IMR-90 (cell line): ENCODE measurements at regions not wholly inside any gene's neighbourhood (a gene's known extent, or its start where the extent isn't known, plus 50 kb on each side); places are given as distances from the start of the nearest gene placed in this dataset.

Experiments
- ATAC-seq: fragments of 200-7000 bp; cut with Tn5 transposase; 2 replicates; pipeline ENCODE4 v1.9.1; 2020; ENCODE audit warnings: low read depth, mild to moderate bottlenecking, moderate library complexity
- BruUV-seq: library from RNA; stranded (reverse); fragments of 400-500 nt; replicated peaks from 2 replicates; lab custom pipeline; 2021; lab: Mats Ljungman, UMichigan
- CTCF ChIA-PET: fragments of 300-600 bp; formaldehyde crosslinking; extraction: SDS; loops from one replicate; lab custom pipeline; 2021; ENCODE audit warnings: antibody characterized with exemption; lab: Yijun Ruan, JAX
- POLR2A ChIA-PET: fragments of 300-600 bp; sonication (Branson Sonifier 250); formaldehyde crosslinking; loops from one replicate; lab custom pipeline; 2022; ENCODE audit warnings: antibody characterized with exemption; ENCODE audit not compliant: unreplicated experiment; lab: Charles Lee
- DNase-seq: peaks from one replicate; pipeline ENCODE4 v3.0.0; 2013
- H2AFZ ChIP-seq: replicated peaks from 2 replicates; pipeline ENCODE3; 2013; ENCODE audit warnings: low read length, mild to moderate bottlenecking; ENCODE audit not compliant: poor library complexity
- H2AK5ac ChIP-seq: 2 replicates; pipeline ENCODE4 v1.6.1; 2013; ENCODE audit warnings: low read depth, low read length, inconsistent platforms
- H2AK9ac ChIP-seq: replicated peaks from 2 replicates; pipeline ENCODE3; 2013; ENCODE audit warnings: mild to moderate bottlenecking, low read depth, low read length, moderate library complexity; ENCODE audit not compliant: poor library complexity
- H2BK120ac ChIP-seq: 2 replicates; pipeline ENCODE4 v1.6.1; 2013; ENCODE audit warnings: low read depth, low read length, inconsistent platforms
- H2BK15ac ChIP-seq: 3 replicates; pipeline ENCODE4 v1.6.1; 2013; ENCODE audit warnings: low read depth, low read length, inconsistent platforms
- H2BK20ac ChIP-seq: 2 replicates; pipeline ENCODE4 v1.6.1; 2013; ENCODE audit warnings: low read depth, mild to moderate bottlenecking, inconsistent platforms, low read length, moderate library complexity
- H2BK5ac ChIP-seq: 2 replicates; pipeline ENCODE4 v1.6.1; 2013; ENCODE audit warnings: mild to moderate bottlenecking, low read depth, low read length, inconsistent platforms; ENCODE audit not compliant: poor library complexity, severe bottlenecking
- H3K14ac ChIP-seq: replicated peaks from 2 replicates; pipeline ENCODE4 v1.6.1; 2013; ENCODE audit warnings: low read depth, low read length, inconsistent platforms
- H3K18ac ChIP-seq: 2 replicates; pipeline ENCODE4 v1.6.1; 2013; ENCODE audit warnings: low read depth, low read length, control low read depth
- H3K23ac ChIP-seq: 2 replicates; pipeline ENCODE4 v1.6.1; 2013; ENCODE audit warnings: low read depth, low read length, inconsistent platforms
- H3K27ac ChIP-seq: 2 replicates; pipeline ENCODE4 v1.5.1; 2013; ENCODE audit warnings: mild to moderate bottlenecking, control low read depth, low read length; ENCODE audit not compliant: insufficient read depth
- H3K27me3 ChIP-seq: 2 replicates; pipeline ENCODE4 v1.6.1; 2013; ENCODE audit warnings: low read length; ENCODE audit not compliant: control insufficient read depth, insufficient read depth
- H3K36me3 ChIP-seq: 2 replicates; pipeline ENCODE4 v1.6.1; 2013; ENCODE audit warnings: low read length, mixed read lengths; ENCODE audit not compliant: control insufficient read depth, insufficient read depth
- H3K4ac ChIP-seq: 2 replicates; pipeline ENCODE4 v1.6.1; 2013; ENCODE audit warnings: low read depth, low read length, inconsistent platforms
- H3K4me1 ChIP-seq: 2 replicates; pipeline ENCODE4 v1.6.1; 2013; ENCODE audit warnings: low read length, mixed read lengths; ENCODE audit not compliant: control insufficient read depth, insufficient read depth
- H3K4me2 ChIP-seq: 2 replicates; pipeline ENCODE4 v1.6.1; 2013; ENCODE audit warnings: low read depth, mild to moderate bottlenecking, control low read depth, low read length, moderate library complexity
- H3K4me3 ChIP-seq: 2 replicates; pipeline ENCODE4 v1.5.1; 2013; ENCODE audit warnings: low read depth, mild to moderate bottlenecking, control low read depth, low read length, moderate library complexity; ENCODE audit not compliant: insufficient read depth
- H3K56ac ChIP-seq: 2 replicates; pipeline ENCODE4 v1.6.1; 2013; ENCODE audit warnings: low read length, inconsistent platforms; ENCODE audit not compliant: insufficient read depth; ENCODE audit errors: extremely low read depth
- H3K79me1 ChIP-seq, 2 experiments: 2 replicates each; pipeline ENCODE4 v1.6.1; 2013; ENCODE audit warnings: low read length in 2 of 2, inconsistent platforms in 1 of 2, low read depth in 1 of 2
- H3K9ac ChIP-seq: 2 replicates; pipeline ENCODE4 v1.6.1; 2013; ENCODE audit warnings: low read depth, low read length, control low read depth
- H3K9me1 ChIP-seq: 2 replicates; pipeline ENCODE4 v1.6.1; 2013; ENCODE audit warnings: low read length, inconsistent platforms; ENCODE audit not compliant: insufficient read depth
- H3K9me3 ChIP-seq: 2 replicates; pipeline ENCODE4 v1.6.1; 2013; ENCODE audit warnings: low read length; ENCODE audit not compliant: control insufficient read depth, insufficient read depth
- H4K20me1 ChIP-seq: 2 replicates; pipeline ENCODE4 v1.6.1; 2013; ENCODE audit warnings: low read length, inconsistent platforms; ENCODE audit not compliant: insufficient read depth
- H4K5ac ChIP-seq: 2 replicates; pipeline ENCODE4 v1.6.1; 2013; ENCODE audit warnings: mild to moderate bottlenecking, low read depth, low read length, control low read depth
- H4K8ac ChIP-seq, 2 experiments: 2 replicates each; pipeline ENCODE4 v1.6.1; 2013; ENCODE audit warnings: low read depth in 2 of 2, low read length in 2 of 2, control low read depth in 1 of 2, inconsistent platforms in 1 of 2
- H4K91ac ChIP-seq: 2 replicates; pipeline ENCODE4 v1.6.1; 2013; ENCODE audit warnings: low read depth, low read length, inconsistent platforms; ENCODE audit not compliant: insufficient read depth
- MAZ ChIP-seq: IDR thresholded peaks from 2 replicates; pipeline ENCODE4 v1.6.1; 2012; ENCODE audit warnings: low read depth, mild to moderate bottlenecking, low read length, improper control_type of control experiment, moderate library complexity, borderline replicate concordance
- WGBS, 2 experiments: methylation state at CpG; one replicate each; pipeline versions ENCODE4 v1.1.5 to v1.1.7; 2013; ENCODE audit warnings: missing lambda C conversion rate in 2 of 2; ENCODE audit not compliant: insufficient read length in 1 of 2; ENCODE audit errors: extremely low coverage in 2 of 2; 5-methylcytosine and 5-hydroxymethylcytosine counted together
- dilution Hi-C: fragments of 300-500 bp; cut with HindIII; formaldehyde crosslinking; loops from one replicate; pipeline ENCODE4 v1.14.3; 2018; ENCODE audit warnings: low sequenced_read_pairs; ENCODE audit not compliant: unreplicated experiment
- in situ Hi-C: fragments of 300-500 bp; cut with MboI; formaldehyde crosslinking; loops from 3 replicates; pipeline ENCODE4 v1.14.3; 2019; ENCODE audit warnings: low sequenced_read_pairs, inconsistent platforms, mixed read lengths
- intact Hi-C: fragments of 100-400 bp; cut with micrococcal nuclease; formaldehyde crosslinking; loops from 2 replicates; pipeline ENCODE4 v1.10.0; 2022

DNA sequence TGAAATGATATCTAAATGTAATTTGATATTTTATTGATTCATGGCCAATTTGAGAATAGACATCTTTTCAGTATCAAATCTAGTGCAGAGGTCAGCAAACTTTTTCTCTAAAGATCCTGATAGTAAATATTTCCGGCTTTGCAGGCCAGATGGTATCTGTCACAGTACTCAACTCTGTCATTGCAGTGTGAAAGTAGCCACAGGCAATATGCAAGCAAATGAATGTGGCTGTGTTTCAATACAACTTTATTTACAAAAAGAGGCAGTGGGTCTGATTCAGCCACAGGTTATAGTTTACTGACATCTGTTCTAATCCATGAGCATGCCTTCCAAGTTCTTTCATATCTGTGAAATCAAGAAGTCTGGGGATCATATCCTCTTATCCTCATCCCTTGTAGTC lies 221.2 kb downstream of the PRDM2 start:
- no peak overlapping the region for H2AFZ ChIP-seq
- H3K27ac ChIP-seq: no peak overlapping the region
- in situ Hi-C loops: no loop called here
- TF ChIP-seq MAZ: no peak
- no peak overlapping the region for H3K56ac ChIP-seq
- no peak overlapping the region for H2BK15ac ChIP-seq
- H3K4me1 ChIP-seq: no peaks in the 10 kb centered on the region
- H4K20me1 ChIP-seq: no peaks in the 10 kb centered on the region
- no peak for DNase-seq
- no peak overlapping the region for H3K4ac ChIP-seq
- intact Hi-C loops: no loop called here
- no peak overlapping the region for H2AK9ac ChIP-seq
- H3K27me3 ChIP-seq: no peaks in the 10 kb centered on the region
- no peak overlapping the region for H3K4me3 ChIP-seq
- no peak overlapping the region for H2BK20ac ChIP-seq
- H2BK120ac ChIP-seq: no peak overlapping the region
- dilution Hi-C loops: no loop called here
- no peak overlapping the region for H3K23ac ChIP-seq
- POLR2A ChIA-PET: no interaction called here
- no peak overlapping the region for H2BK5ac ChIP-seq
- H2AK5ac ChIP-seq: no peak overlapping the region
- H4K8ac ChIP-seq: no peak overlapping the region
- CTCF ChIA-PET: no interaction called here
- no CpG with 5 or more reads among the region's 1 CpG for WGBS, 2 experiments
- H3K4me2 ChIP-seq: no peak overlapping the region
- no TSS peak for BruUV-seq
- H3K9ac ChIP-seq: no peak overlapping the region
- H4K5ac ChIP-seq: no peak overlapping the region
- peaks cover 13% of the 10 kb centered on the region for H3K9me3 ChIP-seq
- H3K9me1 ChIP-seq: no peaks in the 10 kb centered on the region
- no peak for ATAC-seq
- H3K36me3 ChIP-seq: no peaks in the 10 kb centered on the region
- no peak overlapping the region for H3K18ac ChIP-seq
- H3K14ac ChIP-seq: no peak overlapping the region
- H3K79me1 ChIP-seq: no peaks in the 10 kb centered on the region
- no peak overlapping the region for H4K91ac ChIP-seq
